ENCODE measurements at regions not wholly inside any gene's neighbourhood (a gene's known extent, or its start where the extent isn't known, plus 50 kb on each side); places are given as distances from the start of the nearest gene placed in this dataset.

DNA sequence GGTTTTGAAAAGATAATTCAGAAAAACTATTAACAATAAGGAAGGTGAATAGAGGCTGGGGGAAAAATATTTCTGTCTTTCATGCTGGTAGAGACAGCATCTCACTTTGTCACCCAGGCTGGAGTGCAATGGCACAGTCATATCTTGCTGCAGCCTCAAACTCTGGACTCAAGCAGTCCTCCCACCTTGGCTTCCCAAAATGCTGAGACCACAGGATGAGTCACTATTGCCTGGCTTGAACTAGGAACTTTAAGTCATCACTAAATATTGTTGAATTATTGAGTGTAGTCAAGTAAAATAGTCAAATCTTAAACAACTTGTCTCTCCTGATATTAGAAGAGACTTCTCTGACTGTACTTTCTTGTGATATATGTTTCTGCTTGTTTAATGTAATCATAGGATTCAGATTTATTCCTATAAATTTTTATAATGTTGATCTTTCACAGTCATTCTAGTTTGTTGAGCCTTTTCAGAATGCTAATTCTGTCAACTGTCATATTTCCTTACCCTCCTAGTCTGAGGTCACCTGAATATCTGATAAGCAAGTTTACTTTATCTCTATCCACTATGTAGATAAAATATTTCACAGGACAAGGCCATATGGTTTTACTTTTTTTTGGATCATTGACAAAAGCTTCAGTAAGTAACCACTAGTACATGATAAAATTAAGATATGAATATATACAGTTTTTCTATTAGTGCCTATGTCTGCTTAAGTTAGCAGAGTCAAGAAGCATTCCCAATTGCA is 1696.5 kb downstream of the MAT2B start:
- DNase-seq: no peak

DNA sequence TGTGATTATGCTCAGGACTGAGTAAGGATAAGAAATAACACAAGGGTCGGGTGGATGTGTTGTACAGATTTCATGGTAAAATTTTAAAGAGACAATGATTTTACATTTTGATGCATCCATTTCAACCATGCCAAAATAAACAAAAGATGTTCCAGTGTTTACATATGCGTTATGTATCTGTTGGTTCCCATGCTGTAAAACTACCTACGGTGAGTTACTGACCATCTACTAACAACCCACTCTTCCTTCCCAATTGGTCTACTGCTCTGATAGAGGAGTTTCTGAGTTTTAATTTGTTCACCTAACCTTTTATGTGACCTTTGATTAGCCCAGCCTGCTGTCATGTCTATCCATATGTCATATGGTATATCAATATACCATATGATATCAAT is 1697.1 kb downstream of the MAT2B start:
- no peak for ATAC-seq
- no peak for DNase-seq

More for the DNA sequence above, 1696.5 kb downstream of the MAT2B start:
- ATAC-seq: no peak

GRCh38 chr5:165209101-165209727 is 1703.8 kb downstream of the MAT2B start:
- ATAC-seq (no peak), DNase-seq (no peak)

DNA sequence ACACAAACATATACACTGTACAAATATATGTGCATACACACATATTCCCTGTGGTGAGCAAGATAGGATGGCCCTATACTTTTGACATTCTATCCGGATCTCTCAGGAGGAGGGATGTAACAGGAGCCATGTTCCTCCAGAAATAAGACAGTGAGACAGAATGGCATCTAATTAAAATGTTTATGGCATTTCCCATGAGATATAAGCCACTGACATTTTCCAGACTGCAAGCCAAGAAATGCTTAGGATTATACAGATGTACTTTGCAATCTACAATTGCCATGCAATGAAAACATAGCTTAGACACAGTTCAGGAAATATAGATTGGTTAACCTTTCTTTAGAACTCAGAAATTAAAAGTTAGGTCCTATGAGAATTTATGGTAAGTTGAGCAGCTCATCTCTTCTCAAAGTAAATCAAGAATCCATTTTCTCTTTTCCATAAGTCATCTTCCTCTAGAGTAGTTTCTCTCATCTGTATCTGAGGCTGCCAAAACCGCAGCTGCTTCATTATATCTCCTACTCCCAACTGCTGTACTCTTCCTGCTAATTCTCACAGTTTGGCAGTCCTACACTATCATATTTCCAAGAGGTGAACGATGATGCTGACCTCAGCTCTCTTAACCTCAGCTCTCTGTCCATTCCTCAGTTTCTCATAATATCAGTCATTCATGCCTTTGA is 1719.1 kb downstream of the MAT2B start:
- ATAC-seq (no peak), DNase-seq (no peak)

- ATAC-seq: no peak
- no peak for DNase-seq
These were observed 1722.1 kb downstream of the MAT2B start for GRCh38 chr5:165227515-165227914.

GRCh38 chr5:165228184-165228583 is 1722.8 kb downstream of the MAT2B start:
- no peak for ATAC-seq
- DNase-seq: no peak

GRCh38 chr5:165231821-165232508 is 1726.5 kb downstream of the MAT2B start:
- no peak for ATAC-seq
- no peak for DNase-seq

DNA sequence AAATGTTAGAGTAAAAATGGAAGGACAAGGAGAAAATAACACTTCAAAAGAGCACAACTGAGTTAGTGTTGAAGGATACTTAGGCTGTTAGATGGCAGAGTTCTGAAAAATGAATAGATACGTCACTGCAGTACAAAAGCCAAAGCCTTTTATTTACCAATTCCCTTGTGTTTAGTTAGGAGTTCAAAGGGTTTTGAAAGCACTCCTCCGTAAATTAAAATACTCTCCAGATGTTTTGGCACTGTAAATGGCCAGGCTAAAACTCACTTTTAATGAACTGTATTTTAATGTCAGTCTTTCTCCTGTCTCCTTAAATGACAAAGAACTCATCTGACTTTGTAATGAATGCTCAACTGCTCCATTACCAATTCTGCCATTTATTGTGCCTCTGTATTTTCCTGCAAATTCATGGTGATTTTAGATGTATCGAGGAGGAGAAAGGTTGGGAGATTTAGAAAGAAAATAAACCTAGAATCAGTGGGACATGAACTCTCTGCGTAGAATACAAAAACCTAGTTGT is 1727.2 kb downstream of the MAT2B start:
- DNase-seq (no peak), ATAC-seq (no peak)

GRCh38 chr5:165241811-165242210 is 1736.4 kb downstream of the MAT2B start:
- DNase-seq (no peak), ATAC-seq (no peak)

DNA sequence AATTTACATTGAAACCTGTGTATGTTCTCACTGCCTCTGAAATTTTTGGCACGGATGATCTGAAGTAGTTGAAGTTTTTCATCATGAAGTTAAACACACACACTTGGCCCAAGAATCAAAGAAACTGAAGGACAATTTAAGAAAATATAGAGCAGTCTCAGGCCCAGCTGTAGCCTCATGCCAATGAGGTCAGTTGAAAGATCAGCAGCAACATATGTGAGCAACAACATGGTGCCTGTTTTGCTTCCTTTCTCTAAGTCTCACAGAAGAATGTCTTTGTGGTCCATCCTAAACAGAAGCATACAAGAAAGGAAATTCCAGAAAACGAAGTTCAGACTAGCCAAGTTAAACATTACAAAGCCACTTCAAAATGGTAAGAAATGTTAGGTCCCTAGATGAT is 1737.2 kb downstream of the MAT2B start:
- no peak for ATAC-seq
- no peak for DNase-seq

GRCh38 chr5:165244407-165244806 is 1739.0 kb downstream of the MAT2B start:
- DNase-seq: no peak

GRCh38 chr5:165258197-165258771 is 1752.9 kb downstream of the MAT2B start:
- ATAC-seq: no peak
- DNase-seq: no peak

More at GRCh38 chr5:165244407-165244806, 1739.0 kb downstream of the MAT2B start:
- ATAC-seq: no peak

- no peak for ATAC-seq
- no peak for DNase-seq
These were observed 1755.0 kb downstream of the MAT2B start for GRCh38 chr5:165260426-165260825.

GRCh38 chr5:165263536-165263935 is 1758.1 kb downstream of the MAT2B start:
- DNase-seq (no peak), ATAC-seq (no peak)

- no peak for ATAC-seq
- no peak for DNase-seq
These were observed 1761.5 kb downstream of the MAT2B start for GRCh38 chr5:165266939-165267338.

DNA sequence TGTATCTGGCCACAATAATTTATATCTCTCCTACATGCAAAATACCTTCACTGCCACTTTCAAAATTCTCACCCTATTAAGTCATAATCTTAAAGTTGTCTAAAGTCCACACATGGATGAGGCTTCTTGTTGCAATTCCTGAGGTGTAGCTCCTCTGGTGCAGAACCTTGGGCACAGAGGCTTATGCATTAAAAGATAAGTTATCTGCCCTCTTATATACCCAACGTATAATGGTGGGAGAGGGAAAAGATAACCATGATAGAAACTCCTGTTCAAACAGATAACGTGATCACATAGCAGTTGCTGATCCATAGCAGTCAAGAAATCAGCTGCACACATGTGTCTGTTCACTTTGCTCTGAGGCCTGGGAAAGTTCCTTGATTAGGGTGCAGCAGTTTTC is 1767.0 kb downstream of the MAT2B start:
- DNase-seq: no peak
- no peak for ATAC-seq

GRCh38 chr5:165277661-165278060 is 1772.2 kb downstream of the MAT2B start:
- DNase-seq (no peak), ATAC-seq (no peak)

- DNase-seq (no peak), ATAC-seq (no peak)
These were observed 1777.1 kb downstream of the MAT2B start for GRCh38 chr5:165282491-165282890.

- ATAC-seq (no peak), DNase-seq (no peak)
These were observed 1781.3 kb downstream of the MAT2B start for GRCh38 chr5:165286692-165287091.

DNA sequence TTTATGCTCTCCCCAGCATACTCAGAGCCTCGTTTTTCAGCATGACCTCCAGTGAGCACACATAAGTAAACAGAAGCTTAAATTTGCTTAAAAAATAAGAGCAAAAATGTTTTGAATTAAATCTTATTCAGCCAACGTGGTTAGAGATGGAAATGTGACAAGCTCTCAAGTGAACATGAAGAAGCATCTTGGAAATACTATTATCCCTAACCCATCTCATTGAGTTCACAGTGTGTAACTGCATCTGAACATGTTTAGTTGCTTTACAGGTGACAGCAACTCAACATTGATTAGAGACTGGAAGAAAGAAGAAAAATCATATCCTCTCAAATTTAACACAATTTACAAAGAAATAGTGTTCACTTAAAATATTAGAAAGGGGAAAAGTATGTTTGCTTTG is 1785.1 kb downstream of the MAT2B start:
- DNase-seq (no peak), ATAC-seq (no peak)

GRCh38 chr5:165296401-165297130 is 1791.1 kb downstream of the MAT2B start:
- DNase-seq: no peak
- no peak for ATAC-seq
